ES-I3 (cell line): ENCODE measurements at regions not wholly inside any gene's neighbourhood (a gene's known extent, or its start where the extent isn't known, plus 50 kb on each side); places are given as distances from the start of the nearest gene placed in this dataset.

Experiments
- H3K36me3 ChIP-seq: 2 replicates; pipeline ENCODE4 v1.6.1; 2013; ENCODE audit warnings: mild to moderate bottlenecking, low read length, control low read depth, moderate library complexity; ENCODE audit not compliant: insufficient read depth
- H3K4me1 ChIP-seq: 2 replicates; pipeline ENCODE4 v1.6.1; 2013; ENCODE audit warnings: mild to moderate bottlenecking, control low read depth, low read length; ENCODE audit not compliant: insufficient read depth
- H3K9ac ChIP-seq: 2 replicates; pipeline ENCODE4 v1.6.1; 2013; ENCODE audit warnings: low read depth, mild to moderate bottlenecking, low read length, moderate library complexity
- H3K9me3 ChIP-seq: 2 replicates; pipeline ENCODE4 v1.6.1; 2013; ENCODE audit warnings: mild to moderate bottlenecking, low read length, moderate library complexity; ENCODE audit not compliant: control insufficient read depth, insufficient read depth

DNA sequence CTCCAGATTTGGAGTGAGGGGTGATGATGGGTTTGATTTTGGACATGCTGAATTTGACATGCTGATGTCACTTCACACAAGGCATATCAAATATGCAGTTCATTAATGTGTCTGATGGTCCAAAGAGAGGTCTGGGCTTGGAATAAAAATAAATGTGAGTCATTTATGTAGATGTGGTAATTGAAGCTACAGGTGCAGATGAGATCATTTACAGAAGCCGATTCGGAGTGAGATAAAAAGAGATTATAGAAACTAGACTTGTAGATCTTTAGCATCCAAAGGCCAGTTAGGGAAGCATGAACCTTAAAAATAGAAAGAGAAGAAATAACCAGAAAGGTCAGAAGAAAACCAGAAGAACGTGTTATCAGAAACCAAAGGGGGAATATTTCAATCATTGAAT, 350.9 kb upstream of the ZP4 start:
- H3K9ac ChIP-seq, result no peak overlapping the region
- H3K36me3 ChIP-seq, result no peaks in the 10 kb centered on the region
- H3K4me1 ChIP-seq, result no peaks in the 10 kb centered on the region
- no peaks in the 10 kb centered on the region; the same call in 1 of the 2 replicates for H3K9me3 ChIP-seq

DNA sequence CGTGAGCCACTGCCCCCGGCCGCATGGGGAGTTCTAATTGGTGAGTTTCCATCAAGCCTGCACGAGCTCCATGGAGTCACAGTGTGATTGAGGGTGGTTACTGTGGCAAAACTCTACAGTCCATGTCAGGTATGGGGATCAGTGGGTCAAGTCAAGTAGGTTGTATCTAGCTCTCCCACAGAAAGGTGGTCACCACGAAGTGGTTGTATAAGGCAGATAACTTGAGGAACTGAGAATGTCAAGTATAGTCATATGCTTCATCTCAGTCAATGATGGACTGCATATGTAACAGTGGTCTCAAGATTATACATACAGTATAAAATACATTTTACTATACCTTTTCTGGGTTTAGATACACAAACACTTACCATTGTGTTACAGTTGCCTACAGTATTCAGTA, 348.6 kb upstream of the ZP4 start:
- 0 out of 2 replicates have a peak, but pooled peaks cover 2% of the 10 kb centered on the region for H3K9me3 ChIP-seq

DNA sequence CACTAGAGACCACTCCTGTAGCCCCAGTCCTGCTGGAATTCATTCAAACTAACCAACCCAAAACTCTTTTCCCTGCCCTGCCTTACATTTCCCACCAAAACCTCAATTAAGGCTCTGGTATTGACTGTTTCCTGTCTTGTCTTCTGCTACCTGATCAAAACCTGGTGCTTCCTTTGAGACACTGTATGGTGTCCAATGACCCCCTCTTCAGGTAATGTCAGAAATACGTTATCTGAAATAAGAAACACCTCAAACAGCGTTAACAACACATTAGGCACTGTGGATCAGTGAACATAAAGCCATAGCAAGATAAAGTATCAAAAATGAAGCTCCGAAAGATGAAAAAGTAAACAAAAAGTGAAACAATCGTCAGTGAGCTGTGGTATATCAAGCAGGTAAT, 343.2 kb upstream of the ZP4 start:
- H3K36me3 ChIP-seq, result no peaks in the 10 kb centered on the region
- H3K9me3 ChIP-seq, result 0 out of 2 replicates have a peak, but pooled peaks cover 2% of the 10 kb centered on the region
- no peak overlapping the region for H3K9ac ChIP-seq
- H3K4me1 ChIP-seq, result no peaks in the 10 kb centered on the region

More for the DNA sequence above, 348.6 kb upstream of the ZP4 start:
- Histone ChIP-seq H3K4me1 (no peaks in the 10 kb centered on the region), H3K9ac (no peak overlapping the region), H3K36me3 (no peaks in the 10 kb centered on the region)

DNA sequence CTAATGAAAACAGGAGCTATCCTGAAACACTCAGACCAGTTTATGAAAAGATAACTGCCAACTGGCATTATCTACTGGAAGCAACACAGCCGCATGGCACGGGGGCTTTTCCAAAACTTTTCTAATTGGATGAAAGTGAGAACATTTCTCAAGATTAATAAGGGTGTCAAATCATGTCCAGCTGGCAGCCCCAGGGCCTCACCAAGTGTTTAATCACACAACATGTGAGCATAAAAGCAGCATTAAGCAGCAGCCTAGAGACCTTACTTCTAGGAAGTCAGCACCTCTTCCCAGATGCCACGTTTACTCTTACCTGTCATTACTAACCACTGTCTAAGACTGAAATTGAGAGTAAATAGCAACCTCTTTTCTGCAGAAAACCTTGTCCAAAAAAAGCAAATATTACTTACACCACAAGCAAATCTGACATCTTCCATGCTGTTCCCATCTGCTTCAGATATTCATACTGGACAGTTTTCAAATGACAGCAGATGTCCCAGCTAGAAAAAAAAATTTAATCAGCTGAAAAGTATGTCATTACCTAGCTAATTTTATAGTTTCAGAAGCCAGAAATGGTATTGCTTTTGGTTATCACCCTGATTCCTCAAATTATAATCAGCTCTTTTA, 341.5 kb upstream of the ZP4 start:
- Histone ChIP-seq H3K36me3 (no peaks in the 10 kb centered on the region), H3K9me3 (0 out of 2 replicates have a peak, but pooled peaks cover 2% of the 10 kb centered on the region), H3K9ac (no peak overlapping the region), H3K4me1 (no peaks in the 10 kb centered on the region)

DNA sequence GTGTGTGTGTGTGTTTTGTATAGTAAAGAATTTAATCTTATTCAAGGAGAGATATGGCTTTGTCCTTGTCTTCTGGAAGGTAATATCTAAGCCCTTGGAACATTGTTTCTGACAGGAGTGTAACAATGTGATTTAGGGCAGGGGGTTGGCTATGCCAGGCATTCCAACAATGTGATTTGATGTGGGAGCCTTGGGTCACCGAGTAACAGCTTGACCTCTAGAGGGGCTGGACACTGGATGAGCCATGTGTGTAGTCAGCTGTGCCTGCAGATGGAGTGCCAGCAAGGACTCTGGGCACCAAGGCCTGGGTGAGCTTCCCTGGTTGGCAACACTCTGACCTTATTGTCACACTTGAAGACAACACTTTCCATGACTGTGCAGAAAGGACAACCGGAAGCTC, 336.1 kb upstream of the ZP4 start:
- Histone ChIP-seq H3K9ac (no peak overlapping the region), H3K4me1 (no peaks in the 10 kb centered on the region), H3K9me3 (peaks cover 13% of the 10 kb centered on the region), H3K36me3 (no peaks in the 10 kb centered on the region; the same call in 1 of the 2 replicates)

- no peaks in the 10 kb centered on the region for H3K4me1 ChIP-seq
- H3K36me3 ChIP-seq, result no peaks in the 10 kb centered on the region; the same call in 1 of the 2 replicates
- H3K9me3 ChIP-seq, result peaks cover 13% of the 10 kb centered on the region
- H3K9ac ChIP-seq, result no peak overlapping the region
Measured at GRCh38 chr1:238223076-238223640, 332.4 kb upstream of the ZP4 start.

DNA sequence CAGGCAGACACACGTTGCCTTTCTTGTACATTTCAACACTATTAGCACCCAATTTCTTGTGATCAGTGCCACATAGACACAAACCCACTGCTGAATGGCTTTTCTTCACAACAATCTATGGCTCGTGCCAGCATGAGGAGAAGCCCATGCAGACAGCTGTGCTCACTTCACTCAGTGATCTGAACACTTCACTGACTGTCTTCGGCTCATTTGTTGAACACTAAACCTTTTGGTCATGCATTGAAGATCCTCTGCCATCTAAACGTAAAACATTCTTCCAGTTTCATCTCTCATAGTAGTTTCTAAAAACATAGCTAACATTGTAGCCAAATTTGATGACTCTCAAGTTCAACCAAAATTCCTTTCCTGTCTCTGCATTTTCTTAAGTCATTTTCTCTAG, 331.0 kb upstream of the ZP4 start:
- Histone ChIP-seq H3K9ac (no peak overlapping the region), H3K36me3 (no peaks in the 10 kb centered on the region), H3K9me3 (peaks cover 11% of the 10 kb centered on the region), H3K4me1 (no peaks in the 10 kb centered on the region)

DNA sequence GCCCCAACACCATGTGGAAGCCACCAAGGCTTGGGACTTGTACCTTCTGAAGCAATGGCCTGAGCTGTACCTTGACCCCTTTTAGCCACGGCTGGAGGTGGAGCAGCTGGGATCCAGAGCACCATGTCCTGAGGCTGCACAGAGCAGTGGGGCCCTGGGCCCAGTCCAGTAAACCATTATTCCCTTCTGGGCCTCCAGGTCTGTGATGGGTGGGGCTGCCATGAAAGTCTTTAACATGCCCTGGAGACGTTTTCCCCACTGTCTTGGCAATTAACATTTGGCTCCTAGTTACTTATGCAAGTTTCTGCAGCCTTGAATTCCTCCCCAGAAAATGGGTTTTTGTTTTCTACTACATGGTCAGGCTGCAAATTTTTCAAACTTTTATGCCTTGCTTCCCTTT, 323.7 kb upstream of the ZP4 start:
- no peaks in the 10 kb centered on the region; the same call in 1 of the 2 replicates for H3K36me3 ChIP-seq
- peaks cover 16% of the 10 kb centered on the region for H3K9me3 ChIP-seq
- H3K9ac ChIP-seq, result no peak overlapping the region
- no peaks in the 10 kb centered on the region for H3K4me1 ChIP-seq

- no peaks in the 10 kb centered on the region for H3K4me1 ChIP-seq
- no peaks in the 10 kb centered on the region for H3K36me3 ChIP-seq
- no peak overlapping the region for H3K9ac ChIP-seq
- H3K9me3 ChIP-seq, result peaks cover 10% of the 10 kb centered on the region; the same call in 1 of the 2 replicates
Measured at GRCh38 chr1:238205045-238205662, 314.4 kb upstream of the ZP4 start.

- Histone ChIP-seq H3K36me3 (no peaks in the 10 kb centered on the region), H3K4me1 (peaks cover 5% of the 10 kb centered on the region; the same call in 1 of the 2 replicates), H3K9me3 (peaks cover 10% of the 10 kb centered on the region; the same call in 1 of the 2 replicates), H3K9ac (no peak overlapping the region)
Measured at GRCh38 chr1:238201992-238202391, 311.3 kb upstream of the ZP4 start.

- Histone ChIP-seq H3K9ac (no peak overlapping the region), H3K9me3 (peaks cover 6% of the 10 kb centered on the region; the same call in 1 of the 2 replicates), H3K36me3 (no peaks in the 10 kb centered on the region), H3K4me1 (peaks cover 5% of the 10 kb centered on the region; the same call in 1 of the 2 replicates)
Measured at GRCh38 chr1:238199325-238199724, 308.6 kb upstream of the ZP4 start.

DNA sequence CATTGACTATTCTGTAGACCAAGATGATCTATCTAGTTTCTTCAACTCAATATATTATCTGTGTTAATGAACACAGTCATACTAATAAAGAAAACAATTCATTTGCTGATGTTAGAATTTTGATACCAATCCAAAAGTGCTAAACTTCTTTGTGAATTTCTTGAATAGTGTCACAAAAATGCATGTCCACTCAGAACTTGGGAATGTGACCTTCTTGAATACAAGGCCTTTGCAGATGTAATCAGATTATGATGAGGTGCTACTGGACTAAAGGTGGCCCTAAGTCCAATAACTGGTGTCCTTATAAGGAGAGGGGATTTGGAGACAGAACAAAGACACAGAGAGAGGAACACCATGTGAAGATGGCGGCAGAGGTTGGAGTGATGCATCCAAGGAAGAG, 305.8 kb upstream of the ZP4 start:
- Histone ChIP-seq H3K9ac (no peak overlapping the region), H3K9me3 (no peaks in the 10 kb centered on the region), H3K36me3 (no peaks in the 10 kb centered on the region), H3K4me1 (peaks cover 5% of the 10 kb centered on the region; the same call in 1 of the 2 replicates)

DNA sequence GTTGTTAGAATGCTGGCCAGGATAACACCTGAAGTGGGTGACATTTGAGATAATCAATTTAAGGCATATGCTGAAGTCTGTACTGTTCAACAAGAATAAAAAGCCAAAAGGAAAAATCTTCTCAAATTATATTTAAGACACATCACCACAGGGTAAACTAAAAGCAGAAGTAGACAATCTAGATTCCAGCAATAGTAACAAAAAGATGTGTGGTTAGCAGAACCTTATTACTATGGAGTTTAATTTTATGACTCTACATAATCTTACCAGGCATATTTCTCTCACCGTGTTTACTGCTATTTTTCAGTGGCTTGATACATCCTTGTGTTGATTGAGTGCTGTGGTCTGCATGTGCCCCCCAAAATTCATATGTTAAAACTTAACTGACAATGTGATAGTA, 300.4 kb upstream of the ZP4 start:
- H3K36me3 ChIP-seq, result no peaks in the 10 kb centered on the region

GRCh38 chr1:238187575-238187949, 296.8 kb upstream of the ZP4 start:
- Histone ChIP-seq H3K36me3 (no peaks in the 10 kb centered on the region), H3K9me3 (peaks cover 5% of the 10 kb centered on the region; the same call in 1 of the 2 replicates), H3K4me1 (no peaks in the 10 kb centered on the region), H3K9ac (no peak overlapping the region)

More for the DNA sequence above, 300.4 kb upstream of the ZP4 start:
- no peaks in the 10 kb centered on the region for H3K4me1 ChIP-seq
- no peak overlapping the region for H3K9ac ChIP-seq
- 0 out of 2 replicates have a peak, but pooled peaks cover 2% of the 10 kb centered on the region for H3K9me3 ChIP-seq
